Frontal cortex (tissue), 3 donors: ENCODE measurements at regions not wholly inside any gene's neighbourhood (a gene's known extent, or its start where the extent isn't known, plus 50 kb on each side); places are given as distances from the start of the nearest gene placed in this dataset.
A peak's percentile ranks its signal among the peaks of the same experiment; 100 is the strongest.

ENCODE experiments used
- DNase-seq, 2 donors: peaks; one replicate each; pipeline ENCODE4 v3.0.0; 2012; ENCODE audit warnings: low spot score in 2 of 2
- FAIRE-seq: peaks from 2 replicates; lab custom pipeline; 2012; peaks lifted over from hg19 to GRCh38; lab: Jason Lieb, UNC
- donor health status: control.
- donor health status: control.
- donor health status: control.

- DNase-seq: peak; percentile 14 to 38
- peak; percentile 71 for FAIRE-seq
Measured at GRCh38 chr3:39000008-39000450, 51.7 kb downstream of the SCN11A start.

- no peak for FAIRE-seq
- no peak for DNase-seq
Measured at GRCh38 chr3:38998086-38998485, 53.7 kb downstream of the SCN11A start.

- FAIRE-seq (no peak), DNase-seq (no peak)
Measured at GRCh38 chr3:38996193-38996592, 55.6 kb downstream of the SCN11A start.

- FAIRE-seq: no peak
- DNase-seq: no peak
Measured at GRCh38 chr3:38994251-38994650, 57.5 kb downstream of the SCN11A start.

- DNase-seq (no peak), FAIRE-seq (no peak)
Measured at GRCh38 chr3:38992117-38992760, 59.5 kb downstream of the SCN11A start.

- DNase-seq (no peak), FAIRE-seq (no peak)
Measured at GRCh38 chr3:38990621-38991020, 61.1 kb downstream of the SCN11A start.

GRCh38 chr3:38989917-38990510 is 61.7 kb downstream of the SCN11A start:
- no peak for DNase-seq

GRCh38 chr3:38988955-38989354 is 62.8 kb downstream of the SCN11A start:
- no peak for FAIRE-seq
- no peak for DNase-seq

More at GRCh38 chr3:38989917-38990510, 61.7 kb downstream of the SCN11A start:
- FAIRE-seq: no peak

- DNase-seq (no peak), FAIRE-seq (no peak)
Measured at GRCh38 chr3:38987456-38987855, 64.3 kb downstream of the SCN11A start.

GRCh38 chr3:38986901-38987300 is 64.8 kb downstream of the SCN11A start:
- no peak for DNase-seq
- no peak for FAIRE-seq

GRCh38 chr3:38985981-38986380 is 65.8 kb downstream of the SCN11A start:
- DNase-seq (no peak), FAIRE-seq (no peak)

- no peak for FAIRE-seq
Measured at GRCh38 chr3:38985581-38985980, 66.2 kb downstream of the SCN11A start.

GRCh38 chr3:38984731-38985130 is 67.0 kb downstream of the SCN11A start:
- no peak for DNase-seq

More at GRCh38 chr3:38985581-38985980, 66.2 kb downstream of the SCN11A start:
- DNase-seq: no peak

GRCh38 chr3:38984110-38984509 is 67.6 kb downstream of the SCN11A start:
- DNase-seq (no peak), FAIRE-seq (no peak)

More at GRCh38 chr3:38984731-38985130, 67.0 kb downstream of the SCN11A start:
- FAIRE-seq: no peak

- FAIRE-seq (no peak), DNase-seq (no peak)
Measured at GRCh38 chr3:38980938-38981337, 70.8 kb downstream of the SCN11A start.

- FAIRE-seq: no peak
- no peak for DNase-seq
Measured at GRCh38 chr3:38978729-38979128, 73.0 kb downstream of the SCN11A start.

- no peak for FAIRE-seq
Measured at GRCh38 chr3:38970851-38971638, 80.7 kb downstream of the SCN11A start.

GRCh38 chr3:38969317-38970235 is 82.2 kb downstream of the SCN11A start:
- FAIRE-seq (no peak), DNase-seq (no peak)

More at GRCh38 chr3:38970851-38971638, 80.7 kb downstream of the SCN11A start:
- DNase-seq: no peak

- DNase-seq (no peak), FAIRE-seq (no peak)
Measured at GRCh38 chr3:38968891-38969290, 82.9 kb downstream of the SCN11A start.

- FAIRE-seq (no peak), DNase-seq (no peak)
Measured at GRCh38 chr3:38968403-38968802, 83.3 kb downstream of the SCN11A start.
